ENCODE measurements at regions not wholly inside any gene's neighbourhood (a gene's known extent, or its start where the extent isn't known, plus 50 kb on each side); places are given as distances from the start of the nearest gene placed in this dataset.
"Not testable (repeated sequence)": the region's sequence is repeated elsewhere in the genome, so short reads cannot be mapped to it uniquely, and the experiment has no call there.

DNA sequence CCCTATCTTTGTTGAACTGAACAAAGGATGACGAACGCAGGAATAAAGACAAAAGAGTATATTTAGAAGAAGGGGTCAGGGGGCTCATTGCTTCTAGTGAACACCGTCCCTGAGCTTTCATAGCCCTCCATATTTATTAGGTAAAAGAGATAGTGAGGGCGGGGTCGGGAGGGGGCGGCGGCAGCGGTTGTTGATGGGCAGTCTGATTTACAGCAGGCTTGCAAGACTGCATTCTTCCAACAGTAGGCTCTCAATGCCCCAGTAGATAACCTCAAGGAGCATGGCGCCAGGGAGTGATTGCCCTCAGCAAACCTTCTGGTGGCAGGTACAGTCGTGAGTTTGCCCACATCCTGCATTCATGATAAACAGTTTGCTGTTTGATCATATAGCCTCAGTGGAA lies 563.3 kb upstream of the SYNCRIP start:
- no peak for FAIRE-seq

DNA sequence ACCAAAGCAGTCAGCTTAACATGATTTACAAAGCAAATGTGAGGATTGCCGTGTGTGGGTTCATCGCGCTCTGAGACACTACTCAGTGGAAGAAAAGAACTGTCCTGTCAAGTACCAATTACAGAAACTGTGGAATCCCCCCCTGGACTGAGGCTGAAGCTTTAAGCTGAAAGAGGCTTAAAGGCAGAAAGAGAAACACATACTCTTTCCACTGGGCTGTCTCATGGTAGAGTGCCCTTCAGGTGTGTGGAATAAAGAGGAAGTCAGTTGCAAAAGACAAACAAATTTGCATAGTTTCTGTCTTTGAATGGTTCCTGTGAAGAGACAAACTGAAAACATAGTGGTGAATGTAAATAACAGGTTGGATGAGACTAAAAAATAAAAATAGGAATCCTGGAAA lies 560.4 kb upstream of the SYNCRIP start:
- no peak for FAIRE-seq

DNA sequence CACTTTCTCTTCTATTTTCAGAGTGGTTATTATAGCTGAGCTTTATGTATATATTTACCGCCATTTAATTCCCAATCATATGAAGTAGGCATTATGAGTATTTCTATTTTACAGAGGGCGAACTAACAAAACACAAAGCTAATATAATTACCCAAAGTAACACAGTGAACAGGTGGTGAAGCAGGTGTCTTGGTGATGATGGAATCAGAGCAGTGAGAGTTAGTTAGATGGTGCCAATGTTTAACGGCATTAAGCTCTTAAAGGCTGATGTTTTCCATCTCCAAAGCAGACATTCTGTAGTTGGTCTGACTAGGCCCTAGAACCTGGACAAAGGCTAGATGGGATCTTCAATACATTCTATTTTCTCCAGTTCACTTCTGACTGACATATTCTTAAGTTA lies 551.1 kb upstream of the SYNCRIP start:
- FAIRE-seq = no peak

GRCh38 chr6:86192123-86192522 lies 549.4 kb upstream of the SYNCRIP start:
- FAIRE-seq = no peak

DNA sequence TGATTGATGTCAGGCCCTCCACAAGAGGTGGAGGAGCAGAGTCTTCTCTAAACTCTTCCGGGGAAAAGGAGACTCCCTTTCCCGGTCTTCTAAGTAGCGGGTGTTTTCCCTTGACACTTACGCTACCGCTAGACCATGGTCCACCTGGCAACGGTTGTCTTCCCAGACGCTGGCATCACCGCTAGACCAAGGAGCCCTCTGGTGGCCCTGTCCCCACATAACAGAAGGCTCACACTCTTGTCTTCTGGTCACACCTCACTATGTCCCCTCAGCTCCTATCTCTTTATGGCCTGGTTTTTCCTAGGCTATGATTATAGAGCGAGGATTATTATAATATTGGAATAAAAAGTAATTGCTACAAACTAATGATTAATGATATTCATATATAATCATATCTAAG lies 532.5 kb upstream of the SYNCRIP start:
- not testable (repeated sequence) for FAIRE-seq

DNA sequence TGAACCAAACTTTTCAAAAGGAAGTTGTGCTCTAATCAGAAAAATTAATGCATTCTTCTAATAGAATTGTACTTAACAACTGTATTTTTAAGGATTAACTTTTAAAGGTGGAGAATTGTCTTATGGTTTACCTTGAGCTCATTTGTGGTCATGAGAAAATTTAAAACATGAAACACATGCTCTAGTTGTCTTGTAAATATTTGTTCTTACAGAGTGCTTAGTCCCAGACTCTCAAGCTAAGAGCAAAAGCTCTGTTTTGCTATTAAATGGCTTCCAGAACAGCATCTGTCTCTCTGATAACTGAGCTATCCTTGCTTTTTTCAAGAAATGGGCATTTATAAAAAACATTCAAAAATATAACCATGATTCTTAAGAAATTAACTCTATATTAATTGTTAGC lies 512.2 kb upstream of the SYNCRIP start:
- peak; percentile 81 for FAIRE-seq

GRCh38 chr6:86153521-86153920 lies 510.8 kb upstream of the SYNCRIP start:
- FAIRE-seq = peak; percentile 53

- no peak for FAIRE-seq
Measured at GRCh38 chr6:86152546-86152945, 509.9 kb upstream of the SYNCRIP start.

DNA sequence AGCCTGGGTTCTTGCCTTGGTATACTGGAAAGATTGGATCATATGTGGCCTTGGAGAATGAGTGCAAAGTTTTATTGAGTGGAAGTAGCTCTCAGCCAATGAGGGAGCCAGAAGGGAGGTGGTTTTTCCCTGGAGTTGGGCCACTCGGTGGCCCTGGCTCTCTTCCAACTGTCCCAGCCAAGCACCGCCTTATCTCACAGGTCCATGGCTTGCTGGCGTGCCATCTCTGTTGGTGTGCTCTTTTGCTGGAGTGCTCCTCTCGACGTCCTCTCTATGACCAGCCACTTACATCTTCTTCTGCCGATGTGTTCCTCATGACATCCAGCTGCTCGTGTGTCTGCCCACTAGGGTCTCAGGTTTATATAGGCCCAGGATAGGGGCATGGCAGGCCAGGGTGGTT lies 505.9 kb upstream of the SYNCRIP start:
- no peak for FAIRE-seq

- no peak for FAIRE-seq
Measured at GRCh38 chr6:86147859-86148258, 505.2 kb upstream of the SYNCRIP start.

GRCh38 chr6:86147311-86147710 lies 504.6 kb upstream of the SYNCRIP start:
- FAIRE-seq = no peak

GRCh38 chr6:86146751-86147150 lies 504.1 kb upstream of the SYNCRIP start:
- FAIRE-seq = not testable (repeated sequence)

- FAIRE-seq = no peak
Measured at GRCh38 chr6:86142326-86142725, 499.6 kb upstream of the SYNCRIP start.

- FAIRE-seq = peak; percentile 92
Measured at GRCh38 chr6:86128130-86128814, 485.6 kb upstream of the SYNCRIP start.

- no peak for FAIRE-seq
Measured at GRCh38 chr6:86122086-86122485, 479.4 kb upstream of the SYNCRIP start.

DNA sequence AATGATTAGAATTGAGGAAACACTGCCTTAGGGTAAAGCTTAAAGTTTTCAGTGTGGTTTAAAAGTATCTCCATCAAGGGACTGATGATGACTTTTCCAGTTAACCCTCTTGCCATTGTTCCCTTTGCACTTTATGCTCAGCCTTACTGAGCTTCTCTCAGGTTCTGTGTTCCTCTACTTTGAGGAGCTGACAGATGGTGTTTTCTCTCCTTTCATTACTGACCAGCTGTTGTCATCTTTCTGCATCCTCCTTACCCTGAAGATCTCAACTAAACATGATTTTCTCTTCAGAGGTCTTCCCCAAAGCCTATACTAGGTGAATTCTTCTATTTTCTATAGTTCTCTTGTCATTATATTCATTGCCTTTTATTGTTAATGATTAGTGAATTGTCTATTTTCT lies 475.6 kb upstream of the SYNCRIP start:
- FAIRE-seq = no peak

- FAIRE-seq = no peak
Measured at GRCh38 chr6:86107985-86108384, 465.3 kb upstream of the SYNCRIP start.

DNA sequence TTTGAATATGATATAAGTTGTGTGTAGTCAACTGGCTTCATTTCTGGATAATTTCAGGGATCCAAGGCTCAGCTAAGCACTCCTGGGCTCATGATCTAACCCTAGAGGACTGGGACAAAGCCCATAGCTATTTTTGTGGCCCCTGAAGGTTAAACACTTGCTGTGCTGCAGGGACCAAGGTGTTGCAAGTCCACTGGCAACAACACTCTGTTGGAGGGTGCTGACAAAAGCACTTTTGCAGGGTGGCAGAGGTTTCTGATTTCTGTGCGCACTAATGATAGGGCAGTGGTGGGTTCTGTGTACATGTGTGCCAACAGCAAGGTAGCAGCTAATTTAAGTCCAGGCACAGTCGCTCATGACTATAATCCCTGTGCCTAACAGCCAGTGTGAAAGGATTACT lies 445.3 kb upstream of the SYNCRIP start:
- no peak for FAIRE-seq

DNA sequence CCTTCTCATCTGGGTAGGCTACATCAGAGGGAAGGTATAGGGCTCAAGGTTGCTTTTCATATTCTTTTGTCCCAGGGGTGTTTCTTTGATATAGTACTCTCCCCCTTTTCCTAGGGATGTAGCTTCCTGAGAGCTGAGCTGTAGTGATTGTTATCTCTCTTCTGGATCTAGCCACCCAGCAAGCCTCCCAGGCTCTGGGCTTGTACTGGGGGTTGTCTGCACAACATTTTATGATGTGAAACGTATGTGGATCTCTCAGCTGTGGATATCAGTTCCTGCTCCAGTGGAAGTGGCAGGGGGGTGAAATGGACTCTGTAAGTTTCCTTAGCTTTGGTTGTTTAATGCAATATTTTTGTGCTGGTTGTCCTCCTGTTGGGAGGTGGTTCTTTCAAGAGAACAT lies 437.3 kb upstream of the SYNCRIP start:
- no peak for FAIRE-seq

DNA sequence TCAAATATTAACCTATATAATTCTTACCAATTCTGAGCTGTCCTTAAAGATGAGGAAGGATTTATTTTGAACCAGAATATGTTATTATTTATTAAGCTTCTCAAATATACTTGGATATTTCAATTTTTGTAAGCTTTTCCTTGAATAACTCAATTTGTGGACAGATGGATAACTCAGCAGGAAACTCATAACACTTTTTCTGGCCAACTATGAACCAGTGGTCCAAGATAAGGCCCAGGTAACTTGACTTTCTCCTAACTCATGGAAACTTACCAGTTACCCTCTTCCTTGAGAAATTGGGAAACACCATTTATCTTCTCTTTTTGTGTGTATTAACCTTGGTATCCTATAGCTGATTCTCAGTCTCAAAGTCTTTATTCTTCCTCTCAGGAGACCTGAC lies 427.5 kb upstream of the SYNCRIP start:
- no peak for FAIRE-seq

DNA sequence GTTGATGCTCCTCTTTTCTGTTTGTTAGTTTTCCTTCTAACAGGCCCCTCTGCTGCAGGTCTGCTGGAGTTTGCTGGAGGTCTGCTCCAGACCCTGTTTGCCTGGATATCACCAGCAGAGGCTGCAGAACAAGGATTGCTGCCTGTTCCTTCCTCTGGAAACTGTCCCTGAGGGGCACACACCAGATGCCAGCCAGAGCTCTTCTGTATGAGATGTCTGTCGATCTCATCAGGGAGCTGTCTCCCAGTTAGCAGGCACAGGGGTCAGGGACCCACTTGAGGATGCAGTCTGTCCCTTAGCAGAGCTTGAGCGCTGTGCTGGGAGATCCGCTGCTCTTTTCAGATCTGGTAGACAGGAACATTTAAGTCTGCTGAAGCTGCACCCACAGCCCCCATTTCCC lies 422.3 kb upstream of the SYNCRIP start:
- FAIRE-seq = not testable (repeated sequence)

- not testable (repeated sequence) for FAIRE-seq
Measured at GRCh38 chr6:86057293-86057980, 414.8 kb upstream of the SYNCRIP start.

GRCh38 chr6:86045038-86045437 lies 402.4 kb upstream of the SYNCRIP start:
- no peak for FAIRE-seq

DNA sequence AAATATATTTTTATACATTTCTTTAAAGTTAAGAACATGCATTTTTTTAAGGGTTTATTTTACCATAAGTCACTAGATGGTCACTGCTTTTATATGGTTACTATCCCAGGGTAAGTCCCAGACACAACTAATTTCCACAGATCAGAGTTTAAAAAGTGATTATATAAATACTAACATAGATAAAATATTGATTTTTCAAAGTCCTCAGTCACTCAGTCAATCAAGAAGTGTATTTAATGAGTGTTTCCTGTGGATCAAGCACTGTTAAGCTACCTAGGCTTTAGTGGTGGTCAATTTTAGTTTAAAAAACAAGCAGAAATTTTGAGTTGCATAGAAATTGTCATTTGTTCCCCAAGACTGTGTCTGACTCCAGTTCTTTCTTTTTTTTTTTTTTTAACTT lies 399.5 kb upstream of the SYNCRIP start:
- FAIRE-seq = no peak

DNA sequence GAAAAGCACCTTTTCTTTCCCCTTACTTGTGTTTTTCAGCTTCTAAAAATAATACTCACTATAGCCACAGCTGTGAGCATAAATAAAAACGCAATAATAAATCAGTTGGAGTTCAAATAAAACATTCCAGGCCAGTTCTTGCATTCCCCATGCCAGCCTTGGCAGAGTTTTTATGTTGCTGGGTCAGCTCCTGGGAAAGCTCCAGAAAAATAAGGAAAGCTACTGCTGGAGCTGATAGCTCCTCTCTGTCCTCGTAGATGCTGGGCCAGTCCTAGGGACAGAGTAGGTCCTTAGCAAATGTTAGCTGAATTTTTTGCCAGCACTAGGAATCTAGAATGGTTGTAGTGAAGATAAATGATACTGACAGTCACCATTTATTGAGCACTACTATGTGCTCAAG lies 389.0 kb upstream of the SYNCRIP start:
- FAIRE-seq = no peak

Data from islet of Langerhans (tissue), 1 donor.